Fibroblast of pulmonary artery (primary cell): ENCODE measurements at regions not wholly inside any gene's neighbourhood (a gene's known extent, or its start where the extent isn't known, plus 50 kb on each side); places are given as distances from the start of the nearest gene placed in this dataset.
"Not testable (repeated sequence)": the region's sequence is repeated elsewhere in the genome, so short reads cannot be mapped to it uniquely, and the experiment has no call there.

Experiments
- DNase-seq: peaks from one replicate; pipeline ENCODE4 v3.0.0-alpha.2; 2010; ENCODE audit warnings: low read depth
- H3K4me3 ChIP-seq: replicated peaks from 2 replicates; pipeline ENCODE4 v1.5.1; 2011; ENCODE audit warnings: low read depth, mild to moderate bottlenecking, control low read depth, low read length, moderate library complexity
- TF ChIP-seq, protein P1 (sequence below): IDR thresholded peaks from 2 replicates; pipeline ENCODE4 v1.5.1; 2011; ENCODE audit warnings: mild to moderate bottlenecking, control low read depth, low read length, inconsistent platforms; ENCODE audit errors: missing control alignments

DNA sequence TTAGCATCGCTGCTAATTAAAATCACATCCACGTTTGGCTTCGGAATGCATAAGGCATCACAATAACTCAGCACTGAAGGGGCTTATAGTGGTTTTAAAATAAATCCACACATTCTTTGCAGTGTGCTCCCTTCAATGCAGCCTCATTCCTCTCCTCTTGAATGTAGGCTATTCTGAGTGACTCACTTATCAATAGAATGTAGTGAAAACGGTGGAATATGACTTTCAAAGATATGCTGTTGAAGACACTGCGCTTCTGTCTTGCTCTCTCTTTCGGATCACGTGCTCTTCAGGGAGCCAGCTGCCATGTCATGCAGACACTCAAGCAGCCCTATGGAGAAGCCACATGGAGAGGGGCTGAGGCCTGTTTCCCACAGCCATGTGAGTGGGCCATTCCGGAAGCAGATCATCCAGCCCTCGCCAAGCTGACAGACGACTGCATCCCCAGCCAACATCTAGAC is 87.4 kb downstream of the CRYGS start:
- TF ChIP-seq, protein P1, sequence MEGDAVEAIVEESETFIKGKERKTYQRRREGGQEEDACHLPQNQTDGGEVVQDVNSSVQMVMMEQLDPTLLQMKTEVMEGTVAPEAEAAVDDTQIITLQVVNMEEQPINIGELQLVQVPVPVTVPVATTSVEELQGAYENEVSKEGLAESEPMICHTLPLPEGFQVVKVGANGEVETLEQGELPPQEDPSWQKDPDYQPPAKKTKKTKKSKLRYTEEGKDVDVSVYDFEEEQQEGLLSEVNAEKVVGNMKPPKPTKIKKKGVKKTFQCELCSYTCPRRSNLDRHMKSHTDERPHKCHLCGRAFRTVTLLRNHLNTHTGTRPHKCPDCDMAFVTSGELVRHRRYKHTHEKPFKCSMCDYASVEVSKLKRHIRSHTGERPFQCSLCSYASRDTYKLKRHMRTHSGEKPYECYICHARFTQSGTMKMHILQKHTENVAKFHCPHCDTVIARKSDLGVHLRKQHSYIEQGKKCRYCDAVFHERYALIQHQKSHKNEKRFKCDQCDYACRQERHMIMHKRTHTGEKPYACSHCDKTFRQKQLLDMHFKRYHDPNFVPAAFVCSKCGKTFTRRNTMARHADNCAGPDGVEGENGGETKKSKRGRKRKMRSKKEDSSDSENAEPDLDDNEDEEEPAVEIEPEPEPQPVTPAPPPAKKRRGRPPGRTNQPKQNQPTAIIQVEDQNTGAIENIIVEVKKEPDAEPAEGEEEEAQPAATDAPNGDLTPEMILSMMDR: no peak
- no peak overlapping the region for H3K4me3 ChIP-seq
- DNase-seq: no peak

DNA sequence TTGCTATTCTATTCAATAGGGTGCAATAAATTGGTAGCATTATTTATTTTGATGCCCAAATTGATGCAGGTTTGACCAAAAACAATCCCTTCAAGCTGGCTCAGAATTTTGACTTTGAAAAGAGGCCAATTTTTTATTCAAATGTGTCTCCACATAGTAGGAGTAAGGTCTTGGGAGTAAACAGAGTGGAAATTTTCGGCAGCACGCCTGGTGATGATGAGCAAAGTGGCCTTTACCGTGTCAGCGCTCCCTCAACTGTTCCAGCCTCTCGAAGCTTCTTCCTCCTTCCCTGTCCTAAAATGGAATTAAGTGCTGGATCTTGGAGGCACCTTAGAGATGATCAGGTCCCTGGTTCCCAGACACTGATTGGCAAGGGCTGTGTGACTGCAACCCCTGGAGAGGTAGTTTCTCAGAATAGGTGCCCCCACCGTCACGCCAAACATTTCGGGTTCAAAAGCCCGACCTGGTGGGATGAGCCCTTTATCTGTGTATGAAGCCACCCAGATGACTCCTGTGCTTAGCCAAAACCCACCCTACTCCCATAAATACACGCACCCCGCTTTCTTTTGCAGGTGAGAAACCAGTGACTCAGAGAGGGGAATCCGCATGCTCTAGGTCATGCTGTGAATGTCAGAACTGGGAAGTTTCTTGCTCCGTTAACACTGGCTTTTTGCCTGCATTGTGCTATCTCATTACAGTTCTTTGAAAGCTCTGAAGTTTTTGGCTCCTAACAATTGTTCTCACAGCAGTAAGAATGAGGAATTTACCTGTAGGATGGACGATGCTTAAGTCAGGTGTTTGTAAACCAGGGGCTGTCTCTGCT is 89.1 kb downstream of the CRYGS start:
- TF ChIP-seq, protein P1: no peak
- H3K4me3 ChIP-seq: no peak overlapping the region
- DNase-seq: no peak

DNA sequence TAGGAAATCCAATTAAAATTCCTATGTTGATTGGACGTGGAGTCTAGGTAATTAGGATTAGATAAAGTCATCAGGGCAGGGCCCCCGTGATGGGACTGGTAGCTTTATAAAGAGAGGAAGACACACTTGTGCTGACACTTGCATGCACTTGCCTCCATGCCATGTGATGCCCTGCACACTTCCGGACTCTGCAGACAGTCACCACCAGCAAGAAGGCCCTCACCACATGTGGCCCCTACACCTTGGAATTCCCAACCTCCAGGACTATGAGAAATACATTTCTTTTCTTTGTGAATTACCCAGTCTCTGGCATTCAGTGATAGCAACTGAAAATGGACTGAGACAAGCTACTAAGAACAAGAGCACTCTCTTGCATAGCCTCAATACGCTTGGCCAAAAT is 90.6 kb downstream of the CRYGS start:
- DNase-seq: no peak
- TF ChIP-seq, protein P1: no peak
- H3K4me3 ChIP-seq: no peak overlapping the region

DNA sequence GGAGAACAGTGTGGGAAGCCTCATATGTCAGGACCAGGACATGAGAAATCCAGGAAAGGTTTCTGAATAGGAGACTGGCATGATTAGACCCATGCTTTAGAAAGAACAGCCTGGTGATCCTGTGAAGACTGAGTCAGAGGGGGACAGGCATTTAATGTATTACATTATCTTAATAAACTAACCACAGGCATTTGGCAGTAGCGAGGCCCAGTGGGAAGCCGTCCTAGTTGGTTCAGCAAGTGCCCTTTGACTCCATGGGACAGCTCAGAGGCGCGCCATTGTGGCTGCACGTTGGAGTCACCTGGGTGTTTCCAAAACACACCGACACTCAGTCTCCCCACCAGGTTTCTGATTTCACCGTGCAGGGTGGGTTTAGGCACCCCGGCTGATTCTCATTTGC is 90.5 kb upstream of the DGKG start:
- no peak overlapping the region for H3K4me3 ChIP-seq
- TF ChIP-seq, protein P1: no peak
- peak; percentile 77 for DNase-seq

DNA sequence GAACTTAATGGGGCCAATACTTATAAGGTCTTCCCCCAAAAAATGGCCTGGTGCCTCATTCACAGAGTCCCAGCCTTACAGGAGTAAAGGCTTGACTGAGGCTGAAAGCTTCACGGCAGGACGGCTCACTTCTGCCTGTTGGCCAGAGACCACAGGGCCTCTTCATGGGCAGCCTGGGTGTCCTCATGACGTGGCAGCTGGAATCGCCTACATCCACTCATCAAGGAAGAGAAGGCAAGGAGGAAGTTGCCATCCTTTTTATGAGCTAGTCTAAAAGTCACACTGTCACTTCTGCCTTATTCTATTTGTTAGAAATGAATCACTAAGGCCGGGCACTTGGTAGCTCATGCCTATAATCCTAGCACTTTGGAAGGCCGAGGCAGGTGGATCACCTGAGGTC is 89.3 kb upstream of the DGKG start:
- TF ChIP-seq, protein P1: no peak
- H3K4me3 ChIP-seq: no peak overlapping the region
- DNase-seq: no peak

DNA sequence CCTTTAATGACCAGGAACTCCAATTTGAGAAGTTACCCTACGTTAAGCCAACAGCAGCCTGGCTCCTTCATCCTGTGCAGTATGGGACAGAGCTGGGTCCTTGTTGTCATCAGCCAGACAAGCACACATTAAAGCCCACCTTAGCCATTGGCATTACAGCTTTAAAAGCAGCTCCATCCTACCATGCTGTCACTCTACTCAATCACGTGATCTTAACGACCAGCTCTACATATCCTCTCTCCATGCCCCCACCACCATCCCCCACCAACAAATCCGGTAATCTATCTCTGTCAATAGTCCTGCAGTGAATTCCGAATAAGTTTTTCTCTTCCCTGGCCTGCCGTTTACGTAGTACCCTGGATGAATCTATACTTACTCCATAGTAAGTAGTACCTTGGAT is 82.9 kb upstream of the DGKG start:
- DNase-seq: no peak
- no peak overlapping the region for H3K4me3 ChIP-seq
- TF ChIP-seq, protein P1: no peak

DNA sequence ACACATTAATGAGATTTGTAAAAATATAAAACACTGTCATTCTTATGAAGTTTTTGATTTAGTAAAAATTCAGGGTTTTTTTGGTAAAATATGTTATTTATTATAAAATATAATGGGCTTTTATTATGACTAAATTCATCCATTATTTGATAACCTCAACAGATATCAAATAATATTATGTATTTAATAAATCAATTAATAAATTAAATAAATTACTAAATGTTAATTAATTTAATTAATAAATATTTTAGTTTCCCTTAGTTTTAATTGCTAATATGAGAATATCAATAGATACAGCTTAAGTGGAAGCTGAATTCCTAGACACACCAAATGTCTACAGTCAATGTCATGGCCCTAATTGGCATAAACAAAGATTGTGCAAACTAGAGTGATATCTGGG is 82.3 kb upstream of the DGKG start:
- TF ChIP-seq, protein P1: no peak
- H3K4me3 ChIP-seq: no peak overlapping the region

DNA sequence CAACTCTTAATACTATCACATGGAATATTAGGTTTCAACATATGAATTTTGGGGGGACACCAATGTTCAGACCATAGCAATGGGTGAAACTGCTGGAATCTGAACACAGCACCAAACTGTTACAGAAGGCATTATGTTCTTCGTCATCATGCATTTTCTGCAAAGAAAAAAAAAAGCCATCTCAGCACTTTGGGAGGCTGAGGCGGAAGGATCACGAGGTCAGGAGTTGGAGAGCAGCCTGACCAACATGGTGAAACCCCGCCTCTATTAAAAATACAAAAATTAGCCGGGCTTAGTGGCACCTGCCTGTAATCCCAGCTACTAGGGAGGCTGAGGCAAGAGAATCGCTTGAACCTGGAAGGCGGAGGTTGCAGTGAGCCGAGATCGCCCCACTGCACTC is 80.9 kb upstream of the DGKG start:
- H3K4me3 ChIP-seq, DNase-seq: not testable (repeated sequence)

More for the DNA sequence above, 82.3 kb upstream of the DGKG start:
- DNase-seq: no peak
